Brain pericyte (primary cell): ENCODE measurements at regions not wholly inside any gene's neighbourhood (a gene's known extent, or its start where the extent isn't known, plus 50 kb on each side); places are given as distances from the start of the nearest gene placed in this dataset.

Experiments used
- DNase-seq: peaks from one replicate; pipeline ENCODE4 v3.0.0-alpha.2; 2012; ENCODE audit warnings: low read depth, low spot score

- no peak for DNase-seq
Observed at GRCh38 chr3:150094150-150094933, 123.6 kb upstream of the PFN2 start.

- DNase-seq, result no peak
Observed at GRCh38 chr3:150091626-150092025, 120.9 kb upstream of the PFN2 start.

GRCh38 chr3:150090877-150091276 lies 120.2 kb upstream of the PFN2 start:
- no peak for DNase-seq

- DNase-seq, result no peak
Observed at GRCh38 chr3:150090006-150090405, 119.3 kb upstream of the PFN2 start.

GRCh38 chr3:150084128-150084527 lies 113.4 kb upstream of the PFN2 start:
- no peak for DNase-seq

- no peak for DNase-seq
Observed at GRCh38 chr3:150083655-150084042, 113.0 kb upstream of the PFN2 start.

GRCh38 chr3:150082898-150083654 lies 112.4 kb upstream of the PFN2 start:
- no peak for DNase-seq

- no peak for DNase-seq
Observed at GRCh38 chr3:150081084-150081483, 110.4 kb upstream of the PFN2 start.

- no peak for DNase-seq
Observed at GRCh38 chr3:150080058-150080730, 109.5 kb upstream of the PFN2 start.

- DNase-seq, result peak; percentile 43
Observed at GRCh38 chr3:150079029-150079739, 108.5 kb upstream of the PFN2 start.

GRCh38 chr3:150077581-150078247 lies 107.0 kb upstream of the PFN2 start:
- DNase-seq, result no peak

- DNase-seq, result no peak
Observed at GRCh38 chr3:150077107-150077506, 106.4 kb upstream of the PFN2 start.

- DNase-seq, result no peak
Observed at GRCh38 chr3:150076443-150076842, 105.7 kb upstream of the PFN2 start.

- DNase-seq, result no peak
Observed at GRCh38 chr3:150075417-150075865, 104.7 kb upstream of the PFN2 start.

GRCh38 chr3:150074697-150075416 lies 104.2 kb upstream of the PFN2 start:
- DNase-seq, result no peak

- DNase-seq, result no peak
Observed at GRCh38 chr3:150074277-150074676, 103.6 kb upstream of the PFN2 start.

- no peak for DNase-seq
Observed at GRCh38 chr3:150073513-150073912, 102.8 kb upstream of the PFN2 start.

GRCh38 chr3:150073031-150073430 lies 102.3 kb upstream of the PFN2 start:
- no peak for DNase-seq

- DNase-seq, result no peak
Observed at GRCh38 chr3:150072576-150072975, 101.9 kb upstream of the PFN2 start.

GRCh38 chr3:150070271-150070670 lies 99.6 kb upstream of the PFN2 start:
- DNase-seq, result no peak

GRCh38 chr3:150069633-150070032 lies 98.9 kb upstream of the PFN2 start:
- no peak for DNase-seq
